ENCODE measurements at regions not wholly inside any gene's neighbourhood (a gene's known extent, or its start where the extent isn't known, plus 50 kb on each side); places are given as distances from the start of the nearest gene placed in this dataset.
"Not testable (repeated sequence)": the region's sequence is repeated elsewhere in the genome, so short reads cannot be mapped to it uniquely, and the experiment has no call there.

GRCh38 chr2:64250751-64251423 lies 106.7 kb upstream of the PELI1 start:
- H3K27me3 ChIP-seq (ENCODE audit: control insufficient read depth, extremely low read depth, insufficient read depth, low read length): no peaks in the 10 kb centered on the region
- H3K79me2 ChIP-seq (ENCODE audit: control insufficient read depth, insufficient read depth, low read length): no peaks in the 10 kb centered on the region
- no peaks in the 10 kb centered on the region for H3K9me1 ChIP-seq (ENCODE audit: control insufficient read depth, extremely low read depth, insufficient read depth, low read length)
- H4K20me1 ChIP-seq (ENCODE audit: control insufficient read depth, extremely low read depth, insufficient read depth, low read length): no peaks in the 10 kb centered on the region
- H3K4me1 ChIP-seq (ENCODE audit: control insufficient read depth, extremely low read depth, insufficient read depth, low read length): no peaks in the 10 kb centered on the region
- no peak overlapping the region for H3K4me3 ChIP-seq (ENCODE audit: control insufficient read depth in 2 of 3, extremely low read depth in 1 of 3, insufficient read depth in 2 of 3, low read depth in 1 of 3, low read length in 3 of 3)
- TF ChIP-seq CTCF (optimal IDR thresholded peaks at IDR 0.05 in 1 of 3, IDR thresholded peaks at IDR 0.05 in 1 of 3, conservative IDR thresholded peaks at IDR 0.05 in 1 of 3; ENCODE audit: extremely low read depth in 1 of 3, insufficient read depth in 2 of 3, low read length in 3 of 3) (no peak), EZH2 (IDR thresholded peaks at IDR 0.05; ENCODE audit: low read length) (no peak)
- no peak overlapping the region for H2AFZ ChIP-seq (ENCODE audit: control insufficient read depth, low read length)
- no peak overlapping the region for H3K9ac ChIP-seq (ENCODE audit: control insufficient read depth, extremely low read depth, insufficient read depth, low read length)
- no peak overlapping the region for H3K4me2 ChIP-seq (ENCODE audit: control insufficient read depth, extremely low read depth, insufficient read depth, low read depth, low read length)
- DNase-seq (ENCODE audit: low read depth, low spot score) (no peak), FAIRE-seq (no peak)
- no peak overlapping the region for H3K27ac ChIP-seq (ENCODE audit: control insufficient read depth, insufficient read depth, low read length)
- dilution Hi-C loops (cut with MboI; ENCODE audit: extremely low pct_ligation_motif_present, low sequenced_read_pairs): no loop called here
- no peaks in the 10 kb centered on the region for H3K9me3 ChIP-seq (ENCODE audit: control insufficient read depth, low read depth, low read length)
- H3K36me3 ChIP-seq (ENCODE audit: control insufficient read depth in 2 of 2, extremely low read depth in 1 of 2, insufficient read depth in 2 of 2, low read length in 2 of 2): no peaks in the 10 kb centered on the region

- H3K4me2 ChIP-seq (ENCODE audit: control insufficient read depth, extremely low read depth, insufficient read depth, low read depth, low read length): no peak overlapping the region
- H3K79me2 ChIP-seq (ENCODE audit: control insufficient read depth, insufficient read depth, low read length): no peaks in the 10 kb centered on the region
- H3K9me1 ChIP-seq (ENCODE audit: control insufficient read depth, extremely low read depth, insufficient read depth, low read length): no peaks in the 10 kb centered on the region
- DNase-seq (ENCODE audit: low read depth, low spot score): no peak
- H3K36me3 ChIP-seq (ENCODE audit: control insufficient read depth in 2 of 2, extremely low read depth in 1 of 2, insufficient read depth in 2 of 2, low read length in 2 of 2): no peaks in the 10 kb centered on the region
- no peaks in the 10 kb centered on the region for H3K27me3 ChIP-seq (ENCODE audit: control insufficient read depth, extremely low read depth, insufficient read depth, low read length)
- H3K4me1 ChIP-seq (ENCODE audit: control insufficient read depth, extremely low read depth, insufficient read depth, low read length): no peaks in the 10 kb centered on the region
- H3K27ac ChIP-seq (ENCODE audit: control insufficient read depth, insufficient read depth, low read length): no peak overlapping the region
- no peaks in the 10 kb centered on the region for H4K20me1 ChIP-seq (ENCODE audit: control insufficient read depth, extremely low read depth, insufficient read depth, low read length)
- no peaks in the 10 kb centered on the region for H3K9me3 ChIP-seq (ENCODE audit: control insufficient read depth, low read depth, low read length)
- no peak for FAIRE-seq
- dilution Hi-C loops (cut with MboI; ENCODE audit: extremely low pct_ligation_motif_present, low sequenced_read_pairs): no loop called here
- H3K4me3 ChIP-seq (ENCODE audit: control insufficient read depth in 2 of 3, extremely low read depth in 1 of 3, insufficient read depth in 2 of 3, low read depth in 1 of 3, low read length in 3 of 3): no peak overlapping the region
- TF ChIP-seq CTCF (optimal IDR thresholded peaks at IDR 0.05 in 1 of 3, IDR thresholded peaks at IDR 0.05 in 1 of 3, conservative IDR thresholded peaks at IDR 0.05 in 1 of 3; ENCODE audit: extremely low read depth in 1 of 3, insufficient read depth in 2 of 3, low read length in 3 of 3) (no peak), EZH2 (IDR thresholded peaks at IDR 0.05; ENCODE audit: low read length) (no peak)
- H2AFZ ChIP-seq (ENCODE audit: control insufficient read depth, low read length): no peak overlapping the region
- no peak overlapping the region for H3K9ac ChIP-seq (ENCODE audit: control insufficient read depth, extremely low read depth, insufficient read depth, low read length)
Measured at GRCh38 chr2:64251497-64252250, 107.5 kb upstream of the PELI1 start.

- H3K36me3 ChIP-seq (ENCODE audit: control insufficient read depth in 2 of 2, extremely low read depth in 1 of 2, insufficient read depth in 2 of 2, low read length in 2 of 2); H3K27me3 ChIP-seq (ENCODE audit: control insufficient read depth, extremely low read depth, insufficient read depth, low read length); H3K27ac ChIP-seq (ENCODE audit: control insufficient read depth, insufficient read depth, low read length); dilution Hi-C loops (cut with MboI; ENCODE audit: extremely low pct_ligation_motif_present, low sequenced_read_pairs); FAIRE-seq; H2AFZ ChIP-seq (ENCODE audit: control insufficient read depth, low read length); H3K79me2 ChIP-seq (ENCODE audit: control insufficient read depth, insufficient read depth, low read length); H3K9me1 ChIP-seq (ENCODE audit: control insufficient read depth, extremely low read depth, insufficient read depth, low read length); H4K20me1 ChIP-seq (ENCODE audit: control insufficient read depth, extremely low read depth, insufficient read depth, low read length); DNase-seq (ENCODE audit: low read depth, low spot score); H3K9ac ChIP-seq (ENCODE audit: control insufficient read depth, extremely low read depth, insufficient read depth, low read length); H3K9me3 ChIP-seq (ENCODE audit: control insufficient read depth, low read depth, low read length); H3K4me1 ChIP-seq (ENCODE audit: control insufficient read depth, extremely low read depth, insufficient read depth, low read length); H3K4me3 ChIP-seq (ENCODE audit: control insufficient read depth in 2 of 3, extremely low read depth in 1 of 3, insufficient read depth in 2 of 3, low read depth in 1 of 3, low read length in 3 of 3); H3K4me2 ChIP-seq (ENCODE audit: control insufficient read depth, extremely low read depth, insufficient read depth, low read depth, low read length): not testable (repeated sequence)
Measured at GRCh38 chr2:64252251-64252978, 108.2 kb upstream of the PELI1 start.
